Activated CD4-positive, alpha-beta T cell treated with anti-CD3 and anti-CD28 coated beads, Interleukin-2, amount 10 ng/mL, durations not matched to agents 24 days and 14 days (primary cell): ENCODE measurements at regions not wholly inside any gene's neighbourhood (a gene's known extent, or its start where the extent isn't known, plus 50 kb on each side); places are given as distances from the start of the nearest gene placed in this dataset.

ENCODE experiments used
- DNase-seq: peaks from one replicate; pipeline ENCODE4 v3.0.0; 2022
- H3K27ac Mint-ChIP-seq: one replicate; pipeline ENCODE4 v1.8.0; 2022; ENCODE audit warnings: mild to moderate bottlenecking, mixed read lengths
- H3K27me3 Mint-ChIP-seq: one replicate; pipeline ENCODE4 v1.8.0; 2022; ENCODE audit warnings: mixed read lengths
- H3K36me3 Mint-ChIP-seq: one replicate; pipeline ENCODE4 v1.8.0; 2022; ENCODE audit warnings: low read depth, mild to moderate bottlenecking, mixed read lengths
- H3K4me1 Mint-ChIP-seq: one replicate; pipeline ENCODE4 v1.8.0; 2021; ENCODE audit warnings: mixed read lengths
- H3K4me3 Mint-ChIP-seq: one replicate; pipeline ENCODE4 v1.8.0; 2022; ENCODE audit warnings: mild to moderate bottlenecking, moderate library complexity, mixed read lengths
- H3K9me3 Mint-ChIP-seq: one replicate; pipeline ENCODE4 v1.8.0; 2021; ENCODE audit warnings: mixed read lengths
- intact Hi-C: fragments of 100-400 bp; cut with micrococcal nuclease; formaldehyde crosslinking; loops from one replicate; pipeline ENCODE4 v1.15.1; 2023

DNA sequence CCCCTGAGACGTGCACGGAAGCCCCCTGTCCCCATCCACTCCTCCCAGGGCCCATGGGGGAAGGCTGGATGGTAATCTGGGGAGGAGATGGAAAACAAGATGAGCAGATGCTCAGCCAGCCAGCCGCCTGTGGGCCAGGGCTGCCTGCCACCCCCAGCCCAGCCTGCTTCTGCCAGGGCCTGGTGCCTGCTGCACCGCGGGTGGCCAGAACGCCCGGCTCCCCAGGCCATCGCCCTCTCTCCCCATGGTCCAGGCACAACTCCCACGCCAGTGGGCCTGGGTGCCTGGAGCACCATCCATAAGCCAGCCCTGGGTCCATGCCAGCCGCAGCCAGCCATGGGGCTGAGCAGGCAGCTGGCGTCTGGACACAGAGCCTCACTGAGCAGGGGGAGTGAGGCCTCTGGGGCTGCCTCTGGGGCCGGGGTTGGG is 57.2 kb upstream of the ELN start:
- H3K27me3 Mint-ChIP-seq = no peaks in the 10 kb centered on the region
- intact Hi-C loops = no loop called here
- no peaks in the 10 kb centered on the region for H3K4me1 Mint-ChIP-seq
- H3K36me3 Mint-ChIP-seq = no peaks in the 10 kb centered on the region
- peaks cover 6% of the 10 kb centered on the region for H3K9me3 Mint-ChIP-seq
- no peak overlapping the region for H3K4me3 Mint-ChIP-seq
- H3K27ac Mint-ChIP-seq = no peak overlapping the region
- no peak for DNase-seq

DNA sequence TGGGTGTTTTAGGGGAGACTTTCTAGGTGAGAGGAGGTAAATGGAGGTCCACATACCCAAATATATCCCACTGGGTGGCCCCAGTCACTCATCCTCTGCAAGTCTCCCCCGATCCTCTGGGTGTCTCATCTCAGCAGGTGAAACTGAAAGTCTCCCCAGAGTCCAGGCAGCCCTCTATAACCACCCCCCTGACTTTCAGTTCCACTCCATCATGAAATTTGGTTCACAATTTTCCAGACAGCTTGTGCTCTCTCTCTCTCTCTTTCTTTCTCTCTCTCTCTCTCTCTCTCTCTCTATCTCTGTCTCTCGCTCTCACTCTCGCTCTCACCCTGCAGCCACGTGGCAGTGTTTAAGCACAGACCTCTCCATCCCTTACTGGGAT is 56.7 kb upstream of the ELN start:
- Mint-ChIP-seq H3K36me3 (no peaks in the 10 kb centered on the region), H3K27ac (no peak overlapping the region), H3K4me1 (no peaks in the 10 kb centered on the region), H3K27me3 (no peaks in the 10 kb centered on the region), H3K9me3 (peaks cover 6% of the 10 kb centered on the region), H3K4me3 (no peak overlapping the region)
- DNase-seq = no peak
- intact Hi-C loops = no loop called here

DNA sequence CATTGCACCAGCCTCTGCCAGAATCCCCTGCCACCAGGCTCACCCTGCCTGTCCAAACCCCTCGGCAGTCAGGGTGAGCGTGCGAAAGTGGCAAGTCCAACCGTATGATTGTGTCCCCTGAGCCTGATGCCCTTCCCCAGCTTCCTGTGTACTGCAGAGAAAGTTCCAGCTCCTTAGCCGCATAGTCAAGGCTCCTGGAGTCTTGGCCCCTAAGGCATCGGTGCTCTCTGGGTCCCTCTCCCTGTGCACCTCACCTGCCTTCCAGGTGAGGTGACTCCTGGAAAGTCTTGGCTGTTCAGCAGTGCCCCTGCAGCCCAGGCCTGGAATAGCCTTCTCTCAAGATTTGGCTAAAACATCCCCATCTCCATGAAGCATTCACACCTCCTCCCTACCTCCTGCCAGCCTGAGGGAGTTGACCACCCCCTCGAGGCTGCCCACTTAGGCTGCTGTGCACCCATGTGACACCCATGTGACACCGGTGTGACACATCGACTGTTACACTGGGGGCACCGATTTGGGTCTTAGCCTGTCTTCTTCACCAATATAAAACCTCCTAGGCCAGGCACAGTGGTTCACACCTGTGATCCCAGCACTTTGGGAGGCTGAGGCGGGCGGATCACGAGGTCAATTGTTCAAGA is 56.1 kb upstream of the ELN start:
- DNase-seq = no peak
- Mint-ChIP-seq H3K4me1 (no peaks in the 10 kb centered on the region), H3K27me3 (no peaks in the 10 kb centered on the region), H3K4me3 (no peak overlapping the region), H3K9me3 (peaks cover 6% of the 10 kb centered on the region), H3K36me3 (no peaks in the 10 kb centered on the region), H3K27ac (no peak overlapping the region)
- intact Hi-C loops = no loop called here

DNA sequence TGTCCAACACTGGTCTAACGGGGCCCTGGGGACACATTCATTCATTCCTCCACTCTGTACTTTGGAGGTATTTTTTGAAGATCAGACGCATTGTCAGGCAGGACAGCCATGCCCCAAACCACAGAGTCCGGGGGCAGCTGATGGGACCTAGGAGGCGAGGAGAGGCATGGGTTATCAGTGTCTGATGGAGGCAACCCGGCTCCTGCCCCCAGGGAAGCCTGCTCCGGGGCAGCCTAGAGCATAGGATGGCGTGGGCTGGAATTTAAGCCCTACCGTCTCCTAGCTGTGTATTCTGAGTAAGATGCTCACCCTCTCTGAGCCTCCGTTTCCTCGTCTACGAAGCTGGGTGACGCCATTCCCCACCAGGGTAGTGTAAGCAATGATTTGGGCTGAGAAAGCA is 55.4 kb upstream of the ELN start:
- DNase-seq = no peak
- no peak overlapping the region for H3K4me3 Mint-ChIP-seq
- H3K27ac Mint-ChIP-seq = no peak overlapping the region
- H3K4me1 Mint-ChIP-seq = no peaks in the 10 kb centered on the region
- H3K9me3 Mint-ChIP-seq = peaks cover 3% of the 10 kb centered on the region
- intact Hi-C loops = no loop called here
- H3K36me3 Mint-ChIP-seq = no peaks in the 10 kb centered on the region
- no peaks in the 10 kb centered on the region for H3K27me3 Mint-ChIP-seq

DNA sequence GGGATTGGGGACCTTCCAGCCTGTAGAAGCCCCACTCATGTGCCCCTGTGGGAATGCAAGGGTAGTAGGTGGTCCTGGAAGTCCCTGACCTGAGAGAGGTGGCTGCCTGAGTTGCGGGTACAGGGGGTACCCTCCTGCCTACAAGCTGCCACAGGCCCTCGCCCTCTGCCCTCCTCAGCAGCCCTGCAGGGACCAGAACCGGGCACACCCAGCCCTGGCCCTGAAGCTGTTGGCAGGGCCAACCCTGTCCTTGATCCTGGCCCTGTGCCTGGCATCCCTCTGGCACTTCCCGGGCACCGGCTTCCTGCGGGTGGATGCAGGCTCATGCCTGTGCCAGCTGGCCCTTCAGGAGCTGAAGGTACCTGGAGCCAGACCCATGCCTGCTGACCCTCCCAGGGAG is 54.9 kb upstream of the ELN start:
- no peak for DNase-seq
- H3K27ac Mint-ChIP-seq = no peak overlapping the region
- H3K27me3 Mint-ChIP-seq = no peaks in the 10 kb centered on the region

DNA sequence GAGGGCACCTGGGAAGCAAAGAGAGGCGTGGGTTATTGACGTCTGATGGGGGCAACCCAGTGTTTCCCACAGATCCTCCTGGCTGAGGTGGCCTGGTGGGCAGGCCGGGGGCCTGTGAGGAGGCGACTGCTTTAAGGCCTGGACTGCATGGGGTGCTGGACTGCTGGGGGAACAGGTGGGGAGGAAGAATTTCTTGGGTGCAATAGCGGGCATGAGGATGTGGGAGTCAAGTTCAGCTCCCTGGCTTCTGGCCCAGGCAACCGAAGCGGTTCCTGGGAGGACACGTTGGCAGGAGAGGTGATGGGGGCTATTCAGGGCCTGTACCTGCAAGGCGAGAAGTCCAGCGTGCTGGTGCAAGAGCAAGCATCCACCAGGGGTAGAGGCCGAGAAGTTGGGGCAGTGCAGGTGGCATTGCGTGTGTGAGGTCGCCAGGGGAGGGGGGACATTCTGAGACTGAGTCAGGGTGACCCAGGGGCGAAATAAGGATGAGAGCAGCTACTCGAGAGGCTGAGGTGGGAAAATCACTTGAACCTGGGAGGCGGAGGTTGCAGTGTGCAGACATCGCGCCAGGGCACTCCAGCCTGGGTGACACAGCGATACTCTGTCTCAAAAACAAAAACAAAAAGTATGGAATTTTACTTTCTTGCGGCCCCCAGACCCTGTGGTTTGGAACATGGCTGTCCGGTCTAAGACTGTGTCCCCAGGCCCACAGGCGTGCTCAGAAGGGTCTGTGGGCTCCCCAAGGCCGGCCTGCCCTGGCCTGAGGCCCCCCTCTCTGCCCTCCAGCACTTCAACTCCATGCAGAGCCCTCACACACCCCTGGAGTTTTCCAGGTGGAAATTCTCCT is 53.6 kb upstream of the ELN start:
- Mint-ChIP-seq H3K4me1 (no peaks in the 10 kb centered on the region), H3K4me3 (no peak overlapping the region), H3K36me3 (no peaks in the 10 kb centered on the region), H3K9me3 (no peaks in the 10 kb centered on the region), H3K27me3 (no peaks in the 10 kb centered on the region), H3K27ac (no peak overlapping the region)
- intact Hi-C loops = no loop called here
- DNase-seq = no peak

More for the DNA sequence above, 54.9 kb upstream of the ELN start:
- Mint-ChIP-seq H3K4me3 (no peak overlapping the region), H3K4me1 (no peaks in the 10 kb centered on the region), H3K9me3 (no peaks in the 10 kb centered on the region), H3K36me3 (no peaks in the 10 kb centered on the region)
- intact Hi-C loops = no loop called here

DNA sequence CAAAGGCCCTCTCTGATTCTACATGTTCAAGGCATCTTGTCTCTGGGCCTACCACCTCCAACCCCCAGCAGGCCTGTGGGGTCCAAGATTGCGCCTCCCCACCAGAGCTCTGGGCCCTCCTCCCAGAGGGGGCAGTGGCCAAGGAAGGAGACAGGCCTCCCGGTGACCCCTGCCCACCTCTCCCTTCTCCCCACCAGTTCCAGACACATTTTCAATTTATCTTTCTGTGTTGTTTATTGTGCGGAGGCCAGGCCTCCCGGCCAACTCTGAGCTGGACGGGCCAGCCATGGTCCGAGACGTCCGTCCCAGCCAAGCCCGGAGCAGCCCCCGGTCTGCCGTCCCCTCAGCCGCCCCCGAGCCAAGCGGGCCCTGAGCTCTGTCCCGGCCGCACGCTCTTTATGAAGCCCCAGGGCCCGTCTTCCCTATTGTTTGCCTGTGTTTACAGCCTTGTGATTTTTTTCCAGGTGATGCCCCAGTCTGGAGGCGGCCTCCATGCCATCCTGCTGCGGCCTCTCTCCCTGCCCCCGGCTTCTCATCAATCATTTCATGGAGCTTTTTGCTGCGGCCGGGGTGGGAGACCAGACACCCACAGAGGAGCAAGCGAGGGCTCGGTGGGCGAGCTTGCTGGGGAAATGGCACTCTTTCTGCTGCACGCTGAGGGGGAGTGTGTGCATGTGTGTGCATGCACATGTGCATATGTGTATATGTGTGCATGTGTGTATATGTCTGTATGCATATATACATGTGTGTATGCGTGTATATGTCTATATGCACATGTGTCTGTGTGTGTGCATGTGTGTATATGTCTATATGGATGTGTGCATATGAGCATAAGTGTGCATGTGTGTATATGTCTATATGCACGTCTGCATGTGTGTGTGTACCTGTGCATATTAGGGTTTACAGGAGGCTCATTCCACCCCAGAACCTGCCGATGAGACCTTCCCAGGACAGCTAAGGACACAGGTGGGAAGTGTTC is 52.7 kb upstream of the ELN start:
- Mint-ChIP-seq H3K27ac (no peak overlapping the region), H3K36me3 (no peaks in the 10 kb centered on the region), H3K4me1 (no peaks in the 10 kb centered on the region), H3K9me3 (no peaks in the 10 kb centered on the region), H3K4me3 (no peak overlapping the region), H3K27me3 (no peaks in the 10 kb centered on the region)
- intact Hi-C loops = no loop called here
- DNase-seq = no peak

DNA sequence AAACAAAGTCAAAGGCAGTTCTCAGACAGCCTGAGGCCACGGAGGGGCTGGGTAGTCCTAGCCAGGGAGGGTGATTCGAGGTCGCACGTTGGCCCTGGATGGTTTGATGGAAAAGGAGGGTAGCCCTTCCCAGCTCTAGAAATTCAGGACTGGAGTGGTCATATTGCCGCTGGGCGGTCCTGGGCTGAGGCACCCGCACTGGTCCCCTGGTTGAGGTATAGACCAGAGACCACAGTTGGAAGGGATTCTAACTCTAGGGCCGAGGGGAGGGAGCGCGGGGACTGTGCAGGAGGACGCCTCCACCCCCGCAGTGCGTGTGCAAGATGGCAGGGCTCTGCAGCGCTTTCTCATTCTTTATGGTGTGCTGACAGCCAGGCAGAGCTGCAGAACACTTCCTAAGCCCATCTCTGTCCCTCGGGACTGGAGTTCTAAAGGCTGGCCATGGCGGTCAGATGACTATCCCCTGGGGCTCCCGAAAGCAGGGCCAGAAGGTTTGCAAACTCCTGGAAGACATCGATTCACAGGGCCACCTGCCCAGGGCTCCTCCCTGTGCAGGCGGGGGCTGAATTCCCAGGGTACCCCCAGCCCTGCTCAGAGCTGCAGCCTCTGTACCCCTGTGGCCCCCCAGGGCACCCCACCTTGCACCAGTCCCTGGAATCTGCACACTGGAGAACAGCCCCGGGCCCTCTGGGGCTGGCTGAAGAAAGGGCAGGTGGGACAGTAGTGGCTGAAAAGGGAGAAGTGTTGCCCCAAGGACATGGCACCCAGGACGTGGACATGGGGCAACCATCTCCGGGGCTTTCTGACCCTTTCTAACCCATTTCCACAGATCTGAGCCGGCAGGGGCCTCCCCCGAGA is 51.0 kb upstream of the ELN start:
- Mint-ChIP-seq H3K4me1 (no peaks in the 10 kb centered on the region), H3K4me3 (no peak overlapping the region), H3K9me3 (no peaks in the 10 kb centered on the region), H3K27me3 (peaks cover 2% of the 10 kb centered on the region), H3K36me3 (no peaks in the 10 kb centered on the region), H3K27ac (no peak overlapping the region)
- intact Hi-C loops = no loop called here
- no peak for DNase-seq

DNA sequence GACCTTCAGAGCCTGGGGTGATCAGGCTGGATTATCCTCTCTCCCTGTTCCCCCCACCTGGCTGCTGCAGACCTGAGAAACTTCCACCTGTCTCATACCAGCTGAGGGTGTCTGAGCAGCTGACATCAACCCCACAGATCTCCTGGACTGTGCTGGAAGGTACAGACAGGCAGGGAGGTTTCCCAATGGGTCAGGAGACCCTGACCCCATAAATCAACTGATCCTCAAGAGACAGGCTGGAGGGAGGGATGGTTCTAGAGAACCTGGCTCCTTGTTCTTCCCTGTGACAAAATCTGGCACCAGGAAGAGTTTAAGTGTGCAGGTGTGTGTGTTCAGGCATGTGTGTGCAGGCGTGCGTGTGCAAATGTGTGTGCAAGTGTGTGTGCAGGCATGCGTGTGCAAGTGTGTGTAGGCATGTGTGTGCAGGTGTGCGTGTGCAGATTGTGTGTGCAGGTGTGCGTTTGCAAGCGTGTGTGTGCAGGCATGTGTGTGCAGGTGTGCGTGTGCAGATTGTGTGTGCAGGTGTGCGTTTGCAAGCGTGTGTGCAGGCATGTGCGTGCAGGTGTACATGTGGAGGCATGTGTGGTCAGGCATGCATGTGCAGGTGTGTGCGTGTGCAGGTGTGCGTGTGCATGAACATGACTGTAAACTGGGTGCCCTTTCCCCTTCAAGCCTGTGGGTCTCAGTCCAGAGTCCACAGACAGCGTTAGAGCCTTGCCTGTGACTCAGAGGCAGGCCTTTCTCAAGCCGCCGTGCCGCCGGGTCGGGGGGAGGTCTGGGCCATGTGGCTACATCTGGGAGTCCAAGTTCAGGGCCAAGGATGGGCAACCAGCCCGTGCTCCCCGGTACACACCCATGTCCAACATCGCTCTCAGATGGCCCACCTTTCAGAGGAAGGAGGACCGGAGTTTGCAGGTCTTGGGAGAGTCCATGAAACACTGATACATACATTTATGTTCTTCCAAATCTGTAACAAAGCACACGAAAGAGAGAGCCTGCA is 50.1 kb upstream of the ELN start:
- no peaks in the 10 kb centered on the region for H3K36me3 Mint-ChIP-seq
- DNase-seq = no peak
- no peaks in the 10 kb centered on the region for H3K4me1 Mint-ChIP-seq
- intact Hi-C loops = no loop called here
- H3K27ac Mint-ChIP-seq = no peak overlapping the region
- H3K27me3 Mint-ChIP-seq = peaks cover 2% of the 10 kb centered on the region
- H3K4me3 Mint-ChIP-seq = no peak overlapping the region
- no peaks in the 10 kb centered on the region for H3K9me3 Mint-ChIP-seq
